MM.1S (cell line): ENCODE measurements at regions not wholly inside any gene's neighbourhood (a gene's known extent, or its start where the extent isn't known, plus 50 kb on each side); places are given as distances from the start of the nearest gene placed in this dataset.

ENCODE experiments used
- DNase-seq: peaks from one replicate; pipeline ENCODE4 v3.0.0-alpha.2; 2015
- H2AFZ ChIP-seq: fragments of 300-600 bp; sonication (generic); 2 replicates; pipeline ENCODE4 v1.6.0; 2016; ENCODE audit warnings: antibody characterized with exemption, low read length
- H3F3A ChIP-seq: fragments of 300-600 bp; sonication (generic); 2 replicates; pipeline ENCODE4 v1.6.1; 2016; ENCODE audit warnings: mild to moderate bottlenecking, antibody characterized with exemption, low read length, moderate library complexity, mixed read lengths; ENCODE audit not compliant: insufficient read depth
- H3K27ac ChIP-seq: fragments of 300-600 bp; sonication (generic); 2 replicates; pipeline ENCODE4 v1.5.1; 2016; ENCODE audit warnings: mild to moderate bottlenecking, low read length
- H3K27me3 ChIP-seq: fragments of 300-600 bp; sonication (generic); replicated peaks from 2 replicates; pipeline ENCODE4 v1.6.0; 2016; ENCODE audit warnings: low read length; ENCODE audit not compliant: insufficient read depth
- H3K36me3 ChIP-seq: fragments of 300-600 bp; sonication (generic); replicated peaks from 2 replicates; pipeline ENCODE4 v1.6.1; 2016; ENCODE audit warnings: mild to moderate bottlenecking, low read length, mixed read lengths; ENCODE audit not compliant: insufficient read depth
- H3K4me1 ChIP-seq: fragments of 300-600 bp; sonication (generic); 2 replicates; pipeline ENCODE4 v1.6.1; 2016; ENCODE audit warnings: low read length, mixed read lengths
- H3K4me2 ChIP-seq: fragments of 300-600 bp; sonication (generic); 2 replicates; pipeline ENCODE4 v1.6.0; 2016; ENCODE audit warnings: low read depth, low read length
- H3K4me3 ChIP-seq: fragments of 300-600 bp; sonication (generic); 2 replicates; pipeline ENCODE4 v1.5.1; 2016; ENCODE audit warnings: low read length, mixed read lengths
- H3K79me2 ChIP-seq: fragments of 300-600 bp; sonication (generic); 2 replicates; pipeline ENCODE4 v1.6.1; 2016; ENCODE audit warnings: mixed run types, low read length, mixed read lengths
- H3K9ac ChIP-seq: fragments of 300-600 bp; sonication (generic); 2 replicates; pipeline ENCODE4 v1.6.1; 2016; ENCODE audit warnings: low read length, mixed read lengths
- H3K9me2 ChIP-seq: fragments of 300-600 bp; sonication (generic); replicated peaks from 2 replicates; pipeline ENCODE4 v1.6.1; 2016; ENCODE audit warnings: mild to moderate bottlenecking, low read length, mixed read lengths; ENCODE audit not compliant: insufficient read depth
- H3K9me3 ChIP-seq: fragments of 300-600 bp; sonication (generic); replicated peaks from 2 replicates; pipeline ENCODE4 v1.6.1; 2016; ENCODE audit warnings: mild to moderate bottlenecking, low read length, mixed read lengths; ENCODE audit not compliant: insufficient read depth
- H4K20me1 ChIP-seq: fragments of 300-600 bp; sonication (generic); 2 replicates; pipeline ENCODE4 v1.6.1; 2016; ENCODE audit warnings: mild to moderate bottlenecking, low read length, moderate library complexity, mixed read lengths; ENCODE audit not compliant: insufficient read depth
- EZH2 ChIP-seq: fragments of 300-600 bp; sonication (generic); optimal IDR thresholded peaks from 2 replicates; pipeline ENCODE3; 2017; ENCODE audit warnings: low read depth, mild to moderate bottlenecking, antibody characterized with exemption, low read length, mixed read lengths
- EZH2phosphoT487 ChIP-seq: fragments of 300-600 bp; sonication (generic); IDR thresholded peaks from 2 replicates; pipeline ENCODE4 v1.6.1; 2018; ENCODE audit warnings: antibody characterized with exemption, low read length
- TF ChIP-seq, protein P1 (sequence below): fragments of 300-600 bp; sonication (generic); IDR thresholded peaks from 2 replicates; pipeline ENCODE4 v1.5.1; 2016; ENCODE audit warnings: antibody characterized with exemption, low read length, mixed read lengths

DNA sequence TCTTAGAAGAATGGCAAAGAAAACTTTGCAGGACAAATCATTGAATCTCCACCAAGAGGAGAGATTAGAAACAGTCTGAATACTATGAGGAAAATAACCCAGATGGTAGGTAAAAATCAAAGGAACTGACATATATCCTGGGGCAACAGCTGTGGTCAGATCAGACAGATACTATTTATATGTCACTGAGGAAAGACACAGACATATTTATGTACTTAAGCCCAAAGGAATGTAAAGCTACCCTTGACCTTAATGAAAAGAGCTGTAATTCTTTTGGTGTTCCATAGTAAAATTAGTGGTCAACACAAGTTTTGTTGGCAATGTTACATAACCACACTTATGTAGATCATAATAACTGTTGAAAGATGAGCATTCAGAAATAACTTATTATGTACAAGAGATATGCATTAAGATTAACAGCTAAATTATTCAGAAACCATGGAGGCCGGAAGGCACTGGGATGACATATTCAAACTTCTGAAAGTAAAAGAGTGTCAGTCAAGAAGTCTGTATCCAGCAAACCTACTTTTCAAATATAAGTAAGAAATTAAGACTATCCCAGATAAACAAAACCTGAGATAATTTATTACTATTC, 166.1 kb upstream of the SAMSN1 start:
- H3K9me2 ChIP-seq, result no peaks in the 10 kb centered on the region
- no peaks in the 10 kb centered on the region for H3K36me3 ChIP-seq
- H3K27me3 ChIP-seq, result no peaks in the 10 kb centered on the region
- no peak overlapping the region for H3K4me2 ChIP-seq
- H4K20me1 ChIP-seq, result no peaks in the 10 kb centered on the region
- 0 out of 2 replicates have a peak, but pooled peaks cover 4% of the 10 kb centered on the region for H3K4me1 ChIP-seq
- no peaks in the 10 kb centered on the region for H3K79me2 ChIP-seq
- H3K9ac ChIP-seq, result no peak overlapping the region
- H2AFZ ChIP-seq, result no peak overlapping the region
- no peak overlapping the region for H3K4me3 ChIP-seq
- no peaks in the 10 kb centered on the region for H3F3A ChIP-seq
- DNase-seq, result no peak
- TF ChIP-seq EZH2 (no peak), EZH2phosphoT487 (no peak)
- TF ChIP-seq, protein P1, sequence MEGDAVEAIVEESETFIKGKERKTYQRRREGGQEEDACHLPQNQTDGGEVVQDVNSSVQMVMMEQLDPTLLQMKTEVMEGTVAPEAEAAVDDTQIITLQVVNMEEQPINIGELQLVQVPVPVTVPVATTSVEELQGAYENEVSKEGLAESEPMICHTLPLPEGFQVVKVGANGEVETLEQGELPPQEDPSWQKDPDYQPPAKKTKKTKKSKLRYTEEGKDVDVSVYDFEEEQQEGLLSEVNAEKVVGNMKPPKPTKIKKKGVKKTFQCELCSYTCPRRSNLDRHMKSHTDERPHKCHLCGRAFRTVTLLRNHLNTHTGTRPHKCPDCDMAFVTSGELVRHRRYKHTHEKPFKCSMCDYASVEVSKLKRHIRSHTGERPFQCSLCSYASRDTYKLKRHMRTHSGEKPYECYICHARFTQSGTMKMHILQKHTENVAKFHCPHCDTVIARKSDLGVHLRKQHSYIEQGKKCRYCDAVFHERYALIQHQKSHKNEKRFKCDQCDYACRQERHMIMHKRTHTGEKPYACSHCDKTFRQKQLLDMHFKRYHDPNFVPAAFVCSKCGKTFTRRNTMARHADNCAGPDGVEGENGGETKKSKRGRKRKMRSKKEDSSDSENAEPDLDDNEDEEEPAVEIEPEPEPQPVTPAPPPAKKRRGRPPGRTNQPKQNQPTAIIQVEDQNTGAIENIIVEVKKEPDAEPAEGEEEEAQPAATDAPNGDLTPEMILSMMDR, result no peak
- H3K27ac ChIP-seq, result no peak overlapping the region
- no peaks in the 10 kb centered on the region for H3K9me3 ChIP-seq

DNA sequence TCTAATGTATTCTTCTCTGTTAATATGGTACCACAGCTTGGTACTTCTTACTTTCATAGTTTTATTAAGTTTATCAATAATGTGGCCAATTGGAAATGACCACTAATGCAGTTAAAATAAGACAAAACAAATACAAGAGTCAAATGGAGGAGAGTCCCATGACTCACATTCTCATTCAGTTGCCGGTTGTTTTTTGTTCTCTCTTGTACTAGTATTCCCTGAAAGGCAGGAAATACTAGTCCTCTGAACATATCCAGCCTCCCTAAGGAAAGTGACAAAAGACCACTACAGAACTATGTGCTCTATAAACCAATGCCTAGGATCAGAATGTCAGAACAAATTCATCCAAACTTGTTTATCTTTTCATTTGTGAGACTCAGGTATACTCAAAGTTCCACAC, 165.2 kb upstream of the SAMSN1 start:
- no peak overlapping the region for H3K4me2 ChIP-seq
- 0 out of 2 replicates have a peak, but pooled peaks cover 4% of the 10 kb centered on the region for H3K4me1 ChIP-seq
- TF ChIP-seq, protein P1, result no peak
- no peak overlapping the region for H3K9ac ChIP-seq
- no peaks in the 10 kb centered on the region for H3K27me3 ChIP-seq
- no peak overlapping the region for H3K27ac ChIP-seq
- H4K20me1 ChIP-seq, result no peaks in the 10 kb centered on the region
- no peaks in the 10 kb centered on the region for H3K36me3 ChIP-seq
- H3F3A ChIP-seq, result no peaks in the 10 kb centered on the region
- H3K79me2 ChIP-seq, result no peaks in the 10 kb centered on the region
- no peaks in the 10 kb centered on the region for H3K9me3 ChIP-seq
- no peak overlapping the region for H2AFZ ChIP-seq
- no peak for DNase-seq
- H3K4me3 ChIP-seq, result no peak overlapping the region
- no peaks in the 10 kb centered on the region for H3K9me2 ChIP-seq

DNA sequence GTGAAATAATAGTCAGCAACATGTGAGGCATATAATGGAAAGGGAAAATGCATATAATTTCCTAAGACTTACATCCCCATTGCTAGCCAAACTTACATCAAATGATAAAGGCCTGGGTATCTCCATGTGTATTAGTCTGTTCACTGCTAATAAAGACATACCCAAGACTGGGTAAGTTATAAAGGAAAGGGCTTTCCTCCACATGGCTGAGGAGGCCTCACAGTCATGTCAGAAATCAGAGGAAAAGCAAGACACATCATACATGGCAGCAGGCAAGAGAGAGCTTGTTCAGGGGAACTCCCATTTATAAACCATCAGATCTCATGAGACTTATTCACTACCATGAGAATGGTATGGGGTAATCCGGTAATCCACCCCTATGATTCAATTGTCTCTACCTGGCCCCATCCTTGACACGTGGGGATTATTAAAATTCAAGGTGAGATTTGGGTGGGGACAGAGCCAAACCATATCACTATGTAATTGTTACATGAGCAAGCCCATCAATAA, 161.5 kb upstream of the SAMSN1 start:
- Histone ChIP-seq H3K4me2 (no peak overlapping the region), H2AFZ (no peak overlapping the region), H3K4me1 (0 out of 2 replicates have a peak, but pooled peaks cover 4% of the 10 kb centered on the region), H3K9ac (no peak overlapping the region), H3K36me3 (no peaks in the 10 kb centered on the region), H4K20me1 (no peaks in the 10 kb centered on the region), H3K27me3 (no peaks in the 10 kb centered on the region), H3K9me3 (no peaks in the 10 kb centered on the region), H3K4me3 (no peak overlapping the region), H3F3A (no peaks in the 10 kb centered on the region), H3K27ac (no peak overlapping the region), H3K79me2 (no peaks in the 10 kb centered on the region), H3K9me2 (no peaks in the 10 kb centered on the region)
- DNase-seq, result no peak
- TF ChIP-seq EZH2phosphoT487 (no peak), EZH2 (no peak)
- TF ChIP-seq, protein P1, result no peak
